ENCODE measurements at regions not wholly inside any gene's neighbourhood (a gene's known extent, or its start where the extent isn't known, plus 50 kb on each side); places are given as distances from the start of the nearest gene placed in this dataset.

GRCh38 chr6:21413428-21413827 lies 180.1 kb upstream of the SOX4 start:
- H3K4me3 ChIP-seq (ENCODE audit: low read length): no peak overlapping the region
- TF ChIP-seq CTCF (conservative IDR thresholded peaks at IDR 0.05; ENCODE audit: low read length): no peak
- DNase-seq (ENCODE audit: low read depth): no peak

- DNase-seq (ENCODE audit: low read depth): no peak
- no peak for TF ChIP-seq CTCF (conservative IDR thresholded peaks at IDR 0.05; ENCODE audit: low read length)
- H3K4me3 ChIP-seq (ENCODE audit: low read length): no peak overlapping the region
Observed at GRCh38 chr6:21414065-21414464, 179.5 kb upstream of the SOX4 start.

- no peak for DNase-seq (ENCODE audit: low read depth)
- TF ChIP-seq CTCF (conservative IDR thresholded peaks at IDR 0.05; ENCODE audit: low read length): no peak
- H3K4me3 ChIP-seq (ENCODE audit: low read length): no peak overlapping the region
Observed at GRCh38 chr6:21420146-21420878, 173.2 kb upstream of the SOX4 start.

- no peak for DNase-seq (ENCODE audit: low read depth)
- H3K4me3 ChIP-seq (ENCODE audit: low read length): no peak overlapping the region
- TF ChIP-seq CTCF (conservative IDR thresholded peaks at IDR 0.05; ENCODE audit: low read length): no peak
Observed at GRCh38 chr6:21420926-21421325, 172.6 kb upstream of the SOX4 start.

- TF ChIP-seq CTCF (conservative IDR thresholded peaks at IDR 0.05; ENCODE audit: low read length): no peak
- H3K4me3 ChIP-seq (ENCODE audit: low read length): no peak overlapping the region
- no peak for DNase-seq (ENCODE audit: low read depth)
Observed at GRCh38 chr6:21423106-21423854, 170.3 kb upstream of the SOX4 start.

- no peak overlapping the region for H3K4me3 ChIP-seq (ENCODE audit: low read length)
- peak; percentile 42 for DNase-seq (ENCODE audit: low read depth)
- TF ChIP-seq CTCF (conservative IDR thresholded peaks at IDR 0.05; ENCODE audit: low read length): no peak
Observed at GRCh38 chr6:21426841-21427490, 166.6 kb upstream of the SOX4 start.
